GM18909 (cell line): ENCODE measurements at regions not wholly inside any gene's neighbourhood (a gene's known extent, or its start where the extent isn't known, plus 50 kb on each side); places are given as distances from the start of the nearest gene placed in this dataset.
"Not testable (repeated sequence)": the region's sequence is repeated elsewhere in the genome, so short reads cannot be mapped to it uniquely, and the experiment has no call there.

ENCODE experiments used
- ATAC-seq: cut with Tn5 transposase; IDR thresholded peaks from one replicate; pipeline ENCODE4 v1.9.1; 2021; ENCODE audit warnings: mild to moderate bottlenecking; ENCODE audit not compliant: unreplicated experiment, poor library complexity

DNA sequence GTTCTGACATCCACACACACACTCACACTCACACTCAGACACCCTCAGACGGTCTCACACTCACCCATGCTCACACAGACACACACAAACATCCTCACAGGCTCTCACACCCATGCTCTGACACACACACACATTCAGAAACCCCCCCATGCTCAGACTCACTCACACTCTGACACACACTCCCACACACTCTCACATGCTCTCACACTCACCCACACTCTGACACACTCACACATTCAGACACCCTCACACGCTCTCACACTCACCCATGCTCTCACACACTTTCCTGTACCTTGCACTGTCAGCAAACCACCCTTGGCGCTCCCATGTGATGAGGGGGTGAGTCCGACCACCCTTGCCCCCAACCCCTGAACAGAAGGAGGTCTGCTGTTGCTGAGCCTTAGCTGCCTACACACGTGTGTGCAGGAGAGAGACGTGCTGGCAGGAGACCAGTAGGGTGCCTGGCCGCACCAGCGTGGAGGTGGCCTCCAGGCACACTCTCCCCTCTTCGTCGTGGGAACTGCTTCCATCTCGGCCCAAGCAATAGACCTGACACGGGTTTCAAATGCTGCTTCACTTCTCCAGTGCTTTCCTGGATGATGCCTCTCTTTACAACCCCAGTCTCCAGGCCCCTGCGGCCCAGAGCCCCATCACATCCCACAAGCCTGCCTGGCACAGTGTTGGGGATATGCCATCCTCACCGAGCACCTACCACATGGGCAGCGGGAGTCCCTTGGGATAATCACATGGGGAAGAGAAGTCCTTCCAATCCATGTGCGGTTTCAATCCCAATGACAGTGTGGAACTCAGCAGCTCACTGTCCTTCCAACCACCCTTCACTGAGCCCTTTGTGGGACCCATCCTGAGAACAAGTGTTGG lies 267.8 kb upstream of the FOXF1 start:
- ATAC-seq, result no peak

DNA sequence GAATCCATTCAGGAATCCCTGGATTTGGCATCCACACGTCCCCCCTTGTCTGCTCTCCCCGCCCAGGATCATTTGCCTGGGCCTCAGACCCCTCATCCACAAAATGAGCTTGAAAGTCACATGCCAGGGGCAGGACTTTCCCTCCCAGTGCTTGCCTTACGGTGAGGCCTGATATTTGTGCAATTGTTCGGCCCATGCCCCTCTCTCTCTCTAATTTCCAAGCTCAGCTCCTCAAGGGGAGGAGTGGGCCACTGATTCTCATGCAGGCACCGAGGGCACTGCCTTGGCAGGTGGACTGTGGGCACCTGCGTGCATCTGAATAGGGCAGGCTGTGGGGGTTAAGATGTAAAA lies 267.2 kb upstream of the FOXF1 start:
- no peak for ATAC-seq

DNA sequence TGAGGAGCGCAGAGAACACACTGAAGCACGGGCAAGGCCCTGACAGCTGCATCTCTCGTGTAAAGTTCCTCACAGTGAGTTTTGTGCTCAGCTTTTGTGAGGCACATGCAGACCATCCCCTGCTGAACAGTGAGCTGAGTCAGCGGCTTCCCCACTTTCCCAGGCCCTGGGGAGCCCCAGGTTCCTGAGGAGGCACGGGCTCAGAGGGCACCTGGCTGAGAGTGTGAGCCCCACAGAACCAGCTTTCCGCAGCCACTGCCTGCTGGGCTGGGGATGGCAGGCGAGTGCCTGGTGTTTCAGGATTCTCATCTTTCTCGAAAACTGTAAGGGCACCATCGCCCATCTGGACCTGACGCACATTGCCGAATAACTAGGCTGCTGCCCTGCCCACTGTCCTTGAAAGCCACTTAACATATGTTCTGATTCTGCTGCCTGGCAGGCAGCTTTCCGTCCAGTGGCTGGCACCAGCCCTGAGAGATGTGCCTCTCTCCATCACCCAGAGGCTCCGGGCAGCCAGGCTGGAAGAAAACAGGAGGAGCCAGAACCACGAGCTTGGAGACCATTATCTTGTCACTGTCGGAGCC lies 266.7 kb upstream of the FOXF1 start:
- ATAC-seq, result no peak

DNA sequence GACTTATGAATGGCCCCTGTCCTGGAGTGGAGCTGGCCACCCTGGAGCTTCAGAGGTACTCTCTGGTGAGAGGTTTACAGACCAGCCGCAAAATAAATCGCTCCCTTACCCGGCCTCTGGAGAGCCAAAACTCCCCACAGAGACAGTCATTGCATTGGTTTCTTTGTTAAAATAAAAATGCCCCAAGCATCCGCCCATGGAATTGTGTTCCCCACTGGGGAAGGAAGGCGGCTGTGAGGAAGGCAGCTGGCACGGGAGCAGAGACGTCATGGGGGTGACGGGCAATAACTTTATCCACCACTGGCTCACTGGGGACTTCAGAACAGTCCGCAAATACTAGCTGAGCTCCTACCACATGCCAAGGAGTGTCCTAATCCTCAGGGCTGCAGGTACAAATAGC lies 266.2 kb upstream of the FOXF1 start:
- no peak for ATAC-seq

DNA sequence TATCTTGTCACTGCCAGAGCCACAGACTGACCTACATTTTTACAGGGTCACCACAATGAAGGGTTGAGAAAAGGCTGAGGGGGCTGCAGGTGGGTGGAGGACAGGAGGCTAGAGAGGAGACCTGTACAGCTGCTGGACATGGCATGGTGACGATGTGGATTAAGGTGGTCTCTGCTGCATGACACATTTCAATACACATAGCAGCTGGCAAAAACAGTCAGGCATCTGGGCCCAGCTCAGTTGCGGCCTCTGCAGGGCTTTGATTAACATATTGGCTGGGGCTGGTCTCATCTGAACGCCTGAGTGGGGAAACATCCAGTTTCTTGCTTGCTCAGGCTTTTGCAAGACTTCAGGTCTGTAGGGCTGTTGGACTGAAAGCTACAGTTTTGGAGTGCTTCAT lies 265.4 kb upstream of the FOXF1 start:
- no peak for ATAC-seq

DNA sequence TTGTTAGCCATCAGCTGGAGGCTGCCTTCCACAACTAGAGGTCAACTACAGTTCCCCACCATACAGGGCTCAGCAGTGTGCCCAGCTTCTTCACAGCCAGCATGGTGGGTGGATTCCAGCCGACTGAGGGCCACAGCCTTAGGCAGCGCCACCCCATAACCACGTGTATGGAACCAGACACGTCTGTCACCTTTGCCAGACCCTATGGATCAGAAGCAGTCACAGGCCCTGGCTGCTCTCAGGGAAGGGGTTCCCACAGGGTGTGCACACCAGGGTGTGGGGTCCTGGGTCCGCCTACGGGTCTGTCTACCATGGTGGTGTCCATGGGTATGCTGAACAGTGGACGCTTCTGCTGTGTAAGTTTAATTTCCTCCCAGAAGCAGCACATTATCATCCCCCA lies 265.0 kb upstream of the FOXF1 start:
- no peak for ATAC-seq

DNA sequence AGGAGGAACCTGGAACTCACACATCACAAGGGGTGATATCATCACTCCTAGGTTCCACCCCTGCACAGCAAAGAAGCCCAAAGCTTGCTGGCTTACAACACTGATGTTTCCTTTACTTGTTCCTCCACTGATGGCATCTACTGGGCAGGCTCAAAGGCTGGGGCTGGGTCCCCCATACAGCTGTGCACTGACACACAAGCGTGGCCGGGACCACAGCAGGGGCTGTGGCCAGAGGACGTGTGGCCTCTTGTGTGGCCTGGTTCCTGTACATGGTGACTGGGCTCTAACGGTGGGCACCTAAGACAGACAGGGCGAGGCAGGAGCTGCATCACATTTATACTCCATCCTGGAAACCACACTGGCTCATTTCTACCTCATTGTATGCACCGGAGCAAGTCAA lies 264.4 kb upstream of the FOXF1 start:
- no peak for ATAC-seq

DNA sequence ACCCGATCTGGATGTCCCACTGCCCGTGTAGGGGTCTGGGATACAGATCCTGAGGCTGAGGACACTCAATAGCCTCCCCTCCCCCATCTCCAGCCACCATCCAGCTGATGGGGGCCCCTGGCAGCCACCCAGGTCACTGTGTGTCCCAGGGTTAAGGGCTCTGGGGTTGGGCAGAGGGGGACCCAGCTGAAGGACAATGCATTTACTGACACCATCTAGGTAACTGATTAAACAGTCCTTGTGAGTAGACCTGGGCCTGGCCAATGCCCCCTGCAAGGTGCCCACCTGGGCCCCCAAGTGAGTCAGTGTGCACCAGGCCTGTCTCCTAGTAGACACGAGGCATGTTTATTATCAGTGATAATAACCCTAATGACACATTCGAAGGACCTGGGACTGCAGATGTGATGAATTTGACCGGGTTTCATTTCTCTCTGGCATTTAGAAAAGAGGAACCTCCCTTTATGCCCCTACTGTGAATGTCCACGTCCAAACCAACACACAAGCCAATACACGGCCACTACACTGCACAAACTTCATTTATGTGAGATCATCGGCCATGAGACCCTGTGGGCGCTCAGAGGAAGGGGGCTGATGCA lies 261.9 kb upstream of the FOXF1 start:
- no peak for ATAC-seq

DNA sequence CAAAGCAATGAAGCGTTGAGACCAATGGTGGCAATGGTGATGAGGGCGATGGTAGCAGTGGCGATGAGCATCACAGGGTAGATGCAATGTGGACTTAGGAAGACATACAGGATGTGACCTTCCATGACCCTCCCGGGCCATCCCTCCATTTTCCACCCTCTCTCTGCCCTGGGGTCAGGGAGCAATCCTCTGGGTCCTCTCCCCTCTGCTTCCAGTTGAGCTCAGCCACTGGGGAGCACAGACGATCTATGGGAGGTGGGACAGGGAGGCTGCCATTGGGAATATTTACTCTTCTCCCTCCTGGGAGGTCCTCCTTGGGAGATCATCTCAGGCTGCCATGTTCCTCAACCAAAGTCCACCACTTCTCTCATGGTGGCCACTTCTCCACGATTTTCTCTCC lies 260.7 kb upstream of the FOXF1 start:
- ATAC-seq, result no peak

DNA sequence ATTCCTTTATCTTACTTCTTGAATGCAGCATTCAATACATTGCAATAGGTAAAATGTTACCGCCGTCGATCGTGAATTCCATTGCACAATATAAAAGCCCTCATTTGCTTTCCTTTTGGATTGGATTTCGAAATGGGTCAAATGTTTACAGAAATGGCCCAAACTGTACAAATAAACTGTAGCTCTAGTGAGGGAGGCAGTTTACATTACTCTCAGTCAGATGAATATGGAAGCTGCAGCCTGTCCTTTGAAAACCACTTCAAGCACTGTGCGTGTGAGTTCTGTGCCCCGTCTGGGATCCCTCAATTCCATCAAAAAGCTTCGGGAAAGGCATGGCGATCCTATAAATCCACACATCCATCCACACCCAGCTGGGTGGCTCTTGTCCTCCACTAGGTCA lies 258.6 kb upstream of the FOXF1 start:
- ATAC-seq, result no peak

DNA sequence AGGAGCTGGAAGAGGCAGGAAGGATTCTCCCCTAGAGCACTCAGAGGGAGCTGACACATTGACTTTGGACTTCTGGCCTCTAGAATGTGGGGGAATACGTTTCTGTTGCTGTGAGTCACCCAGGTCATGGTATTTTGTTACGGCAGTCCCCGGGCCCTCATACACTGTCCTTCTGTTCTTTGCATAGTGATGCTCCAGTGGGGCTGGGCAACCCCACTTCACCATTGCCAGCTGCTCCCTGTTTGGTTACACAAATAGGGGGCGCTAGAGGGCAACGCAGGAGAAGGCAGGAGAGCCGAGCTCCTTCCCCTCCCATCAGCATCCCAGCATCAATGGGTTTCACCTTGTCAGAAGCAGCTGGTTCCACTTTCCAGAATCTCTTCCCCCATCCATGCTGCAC lies 257.7 kb upstream of the FOXF1 start:
- ATAC-seq, result no peak

DNA sequence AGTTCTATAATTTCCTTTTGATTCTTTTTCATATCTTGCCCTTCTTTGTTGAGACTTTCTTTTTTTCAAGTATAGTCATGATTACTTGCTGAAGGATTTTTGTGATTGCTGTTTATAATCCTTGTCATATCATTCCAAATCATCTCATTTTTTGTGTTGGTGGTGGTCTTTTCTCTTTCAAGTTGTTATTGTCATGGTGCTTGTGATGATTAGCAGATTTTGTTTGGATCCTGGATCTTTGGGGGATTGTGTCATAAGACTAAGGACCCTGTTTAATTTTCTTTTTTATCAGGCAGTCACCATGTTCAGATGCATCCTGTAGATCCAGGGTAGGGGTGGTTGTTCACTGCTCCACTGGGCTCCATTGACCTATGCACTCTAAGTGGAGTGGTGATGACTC lies 254.4 kb upstream of the FOXF1 start:
- no peak for ATAC-seq

DNA sequence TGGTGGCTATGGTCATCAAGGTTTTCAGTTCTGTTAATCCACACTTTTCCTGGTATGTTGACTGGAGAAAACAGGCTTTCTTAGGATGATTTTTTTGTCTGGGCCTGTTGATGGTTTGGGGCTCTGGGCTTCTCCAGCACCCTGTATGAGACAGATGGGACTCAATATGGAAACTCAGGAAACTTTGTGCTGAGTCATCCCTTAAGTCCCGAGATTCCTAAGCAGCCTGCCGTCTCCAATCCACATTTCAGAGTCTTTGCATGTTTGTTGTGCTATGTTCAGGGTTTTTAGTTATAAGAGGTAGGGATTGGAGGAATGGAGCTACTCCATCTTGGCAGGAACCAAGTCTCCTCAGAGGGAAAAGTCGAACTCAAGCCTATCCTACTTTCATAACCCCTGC lies 253.3 kb upstream of the FOXF1 start:
- ATAC-seq, result no peak

DNA sequence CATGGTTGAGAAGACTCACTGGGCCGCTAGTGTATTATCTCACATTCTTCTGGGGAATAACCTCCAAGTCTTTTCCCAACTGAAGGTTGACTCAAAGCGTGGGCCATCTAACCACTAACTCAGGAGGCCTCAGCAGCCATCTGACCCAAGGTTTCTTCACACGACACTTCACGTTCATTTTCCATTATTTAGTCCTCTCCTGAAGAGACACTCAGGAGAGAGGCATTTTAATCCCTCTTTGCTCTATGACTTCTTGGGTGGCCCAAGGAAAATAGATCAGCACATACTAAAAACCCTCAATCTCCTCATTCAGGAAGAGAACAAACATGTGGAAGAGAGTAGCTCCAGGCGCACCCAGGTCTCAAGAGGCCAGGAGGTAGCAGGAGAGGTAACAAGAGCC lies 252.8 kb upstream of the FOXF1 start:
- no peak for ATAC-seq

DNA sequence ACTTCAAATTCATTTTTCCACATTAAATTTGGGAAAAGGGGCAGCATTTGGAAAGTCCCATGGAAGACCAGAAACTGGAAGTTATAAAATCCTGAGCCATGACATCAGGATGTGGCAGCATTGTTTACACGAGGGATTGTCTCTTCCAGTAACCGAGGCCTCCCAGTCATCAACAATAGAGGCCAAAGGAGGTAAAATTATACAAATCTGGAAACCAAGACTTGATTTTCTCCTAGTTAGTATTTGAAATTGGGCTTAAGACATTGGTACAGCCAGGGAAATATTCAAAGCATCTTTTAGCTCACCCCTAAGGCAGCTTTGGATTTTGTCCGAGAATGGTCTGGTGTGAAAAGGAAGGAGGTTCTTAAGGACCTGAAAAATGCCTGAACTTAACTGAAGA lies 251.6 kb upstream of the FOXF1 start:
- ATAC-seq, result no peak

DNA sequence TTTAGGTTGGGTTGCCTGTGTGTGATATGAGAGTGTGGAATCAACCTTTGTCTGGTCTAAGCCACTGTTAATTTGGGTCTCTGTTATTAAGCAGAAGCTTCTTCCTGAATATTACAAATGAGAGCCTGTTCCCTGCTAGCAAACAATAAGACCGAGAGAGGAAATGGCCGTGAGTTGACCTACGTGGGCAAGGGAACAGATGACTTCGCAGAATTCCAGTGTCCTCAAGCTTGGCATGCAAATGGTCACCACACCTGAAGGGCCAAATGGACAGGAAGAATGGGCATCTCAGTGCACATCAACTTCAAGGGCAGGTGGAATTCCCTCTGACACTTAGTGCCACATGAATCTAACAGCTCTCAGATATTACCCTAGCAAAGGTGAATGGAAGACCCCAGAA lies 250.8 kb upstream of the FOXF1 start:
- no peak for ATAC-seq

DNA sequence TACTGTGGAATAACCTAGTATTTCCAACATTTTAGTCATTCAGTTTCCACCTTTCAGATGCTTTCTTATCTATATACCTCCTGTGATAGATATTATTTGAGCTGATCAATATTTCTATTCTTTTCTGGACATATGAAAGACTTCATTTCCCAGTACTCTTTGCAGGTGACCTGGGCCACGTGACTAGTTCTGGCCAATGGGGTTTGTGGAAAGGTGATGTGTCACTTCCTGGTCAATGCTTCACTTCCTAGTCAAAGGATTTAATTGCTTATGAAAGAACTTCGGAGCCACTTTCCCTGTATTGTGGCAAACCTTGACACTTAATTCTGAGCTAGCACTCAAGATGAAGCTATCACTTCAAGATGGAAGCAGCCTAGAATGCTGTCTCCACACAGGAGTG lies 248.9 kb upstream of the FOXF1 start:
- no peak for ATAC-seq

DNA sequence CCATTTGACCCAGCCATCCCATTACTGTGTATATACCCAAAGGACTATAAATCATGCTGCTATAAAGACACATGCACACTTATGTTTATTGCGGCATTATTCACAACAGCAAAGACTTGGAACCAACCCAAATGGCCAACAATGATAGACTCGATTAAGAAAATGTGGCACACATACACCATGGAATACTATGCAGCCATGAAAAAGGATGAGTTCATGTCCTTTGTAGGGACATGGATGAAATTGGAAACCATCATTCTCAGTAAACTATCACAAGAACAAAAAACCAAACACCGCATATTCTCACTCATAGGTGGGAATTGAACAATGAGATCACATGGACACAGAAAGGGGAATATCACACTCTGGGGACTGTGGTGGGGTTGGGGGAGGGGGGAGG lies 242.7 kb upstream of the FOXF1 start:
- ATAC-seq, result not testable (repeated sequence)

DNA sequence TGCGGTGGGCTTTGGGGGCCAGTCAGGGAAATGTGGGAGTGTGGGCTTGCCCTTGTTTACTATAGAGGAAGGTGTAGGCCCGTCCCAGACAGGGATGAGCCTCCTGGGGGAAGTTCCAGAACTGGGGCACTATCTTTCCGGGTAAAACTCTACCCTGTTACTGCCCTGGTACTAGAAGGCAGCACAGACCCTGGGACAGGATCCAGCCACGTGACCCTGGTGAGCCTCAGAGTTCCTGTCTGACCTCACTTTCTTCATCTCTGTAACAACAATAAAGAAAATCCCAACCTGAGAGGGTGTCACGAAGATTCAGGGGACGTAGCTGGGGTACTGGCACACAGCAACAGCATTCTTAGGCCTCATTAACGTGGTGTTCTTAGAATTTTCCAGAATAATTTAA lies 239.6 kb upstream of the FOXF1 start:
- no peak for ATAC-seq

DNA sequence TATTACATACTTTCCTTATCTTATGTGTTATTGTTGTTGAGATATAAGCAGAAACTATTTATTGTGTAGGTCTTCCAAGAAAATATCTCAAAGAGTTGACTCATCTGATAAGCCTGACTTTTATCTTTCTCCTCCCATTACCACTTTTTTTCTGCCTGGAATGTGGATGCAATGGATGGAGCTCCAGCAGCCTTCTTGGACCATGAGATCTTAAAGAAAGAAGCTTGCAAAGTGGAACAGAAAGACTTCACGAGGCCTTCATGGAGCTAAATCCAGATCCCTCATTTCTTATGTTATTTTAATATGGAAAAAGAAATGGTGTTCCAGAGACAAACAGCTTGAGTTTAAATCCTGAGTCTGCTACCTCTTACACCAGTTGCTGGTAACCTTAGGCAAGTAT lies 237.6 kb upstream of the FOXF1 start:
- no peak for ATAC-seq

DNA sequence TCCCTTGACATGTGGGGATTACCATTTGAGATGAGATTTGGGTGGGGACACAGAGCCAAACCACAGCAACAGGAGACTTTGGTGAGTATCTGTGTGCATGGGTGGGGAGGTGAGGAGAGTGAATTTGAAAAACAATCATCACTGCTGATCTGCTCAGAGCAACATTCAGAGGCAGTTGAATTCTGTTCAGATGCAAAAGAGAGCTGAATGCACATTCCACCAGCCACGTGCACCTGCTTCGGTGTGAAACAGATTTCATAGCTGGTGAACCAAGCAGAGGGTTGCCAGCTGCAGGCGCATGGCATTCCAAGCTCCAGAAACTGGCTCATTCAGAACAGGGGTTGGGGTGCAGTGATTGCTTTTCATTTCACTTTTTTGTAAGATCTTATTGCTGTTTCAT lies 233.1 kb upstream of the FOXF1 start:
- no peak for ATAC-seq

DNA sequence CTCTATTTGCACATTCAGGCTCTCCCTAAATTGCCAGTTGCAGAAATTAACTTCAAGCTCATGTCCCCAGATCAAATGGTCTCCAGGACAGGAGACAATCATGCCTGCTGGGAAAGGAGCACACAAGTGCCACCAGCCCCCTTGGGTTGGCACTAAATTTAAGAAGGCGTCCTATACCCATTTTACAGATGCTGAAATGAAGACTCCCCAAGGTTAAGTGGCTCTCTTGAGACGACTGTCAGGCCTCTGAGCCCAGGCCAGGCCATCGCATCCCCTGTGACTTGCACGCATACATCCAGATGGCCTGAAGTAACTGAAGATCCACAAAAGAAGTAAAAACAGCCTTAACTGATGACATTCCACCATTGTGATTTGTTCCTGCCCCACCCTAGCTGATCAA lies 232.5 kb upstream of the FOXF1 start:
- ATAC-seq, result not testable (repeated sequence)
